ENCODE measurements at regions not wholly inside any gene's neighbourhood (a gene's known extent, or its start where the extent isn't known, plus 50 kb on each side); places are given as distances from the start of the nearest gene placed in this dataset.

DNA sequence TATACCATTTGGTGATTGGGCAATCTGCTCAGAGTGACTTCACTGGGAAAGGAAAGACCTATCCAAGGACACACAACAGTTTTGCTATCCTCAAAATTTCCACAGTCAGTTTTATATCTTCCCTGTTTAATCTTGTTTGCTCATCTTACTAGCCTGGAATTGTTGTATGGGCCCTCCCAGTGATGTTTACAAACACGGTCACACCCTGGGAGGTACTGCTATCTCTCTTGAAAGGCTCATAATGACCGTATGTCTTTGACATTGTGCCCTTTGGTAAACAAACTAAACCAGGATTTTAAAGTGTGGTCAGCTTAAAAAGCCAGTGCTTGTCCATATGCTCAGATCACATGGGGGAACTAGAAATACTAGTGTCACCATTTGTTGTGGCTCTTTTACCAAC is 277.0 kb downstream of the CDH2 start:
- Histone ChIP-seq H3K4me1 (no peaks in the 10 kb centered on the region), H3K9me3 (no peaks in the 10 kb centered on the region), H3K27me3 (no peaks in the 10 kb centered on the region), H3K27ac (no peak overlapping the region), H3K36me3 (no peaks in the 10 kb centered on the region), H3K4me3 (no peak overlapping the region)
- intact Hi-C loops (cut with DNase I): loop anchor here in 1 of 10 donors (10.0 kb wide), 1 partner anchor 65 kb away; no protein-coding TSS in a partner anchor
- TF ChIP-seq POLR2A (IDR thresholded peaks at IDR 0.05) (no peak), CTCF (IDR thresholded peaks at IDR 0.05) (no peak)
- WGBS, 4 donors: 29 to 63% (median 57%) methylated on average over 2 of the region's 2 CpGs
- ATAC-seq (no peak), DNase-seq (no peak)

DNA sequence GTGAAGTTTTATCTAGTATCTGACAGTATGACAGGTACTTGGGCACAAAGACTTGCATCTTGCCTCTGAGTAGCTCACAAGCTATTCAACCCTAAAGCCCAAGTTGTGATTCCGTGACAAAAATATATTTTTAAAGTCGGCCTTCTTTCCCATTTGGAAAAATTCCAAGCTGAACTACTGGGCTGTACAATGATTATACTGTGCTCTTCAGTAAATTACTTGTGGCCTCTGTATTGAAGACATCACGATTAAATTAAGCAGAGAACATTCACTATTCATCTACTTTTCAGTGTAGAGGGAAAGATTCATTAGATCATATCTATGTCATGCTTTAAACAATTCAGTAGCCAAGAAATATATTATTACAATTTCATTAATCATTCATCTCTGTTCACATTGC is 282.2 kb downstream of the CDH2 start:
- Histone ChIP-seq H3K9me3 (no peaks in the 10 kb centered on the region), H3K36me3 (no peaks in the 10 kb centered on the region), H3K4me3 (no peak overlapping the region), H3K4me1 (no peaks in the 10 kb centered on the region), H3K27me3 (no peaks in the 10 kb centered on the region), H3K27ac (no peak overlapping the region)
- DNase-seq (no peak), ATAC-seq (no peak)
- 50 to 61% (median 58%) methylated on average over 3 of the region's 3 CpGs for WGBS, 4 donors
- intact Hi-C loops (cut with DNase I): loop anchor here in 1 of 10 donors (10.0 kb wide), 1 partner anchor 60 kb away; no protein-coding TSS in a partner anchor
- TF ChIP-seq POLR2A (IDR thresholded peaks at IDR 0.05): no peak
- no peak for TF ChIP-seq CTCF (IDR thresholded peaks at IDR 0.05)

GRCh38 chr18:27887711-27888495 is 289.0 kb downstream of the CDH2 start:
- H3K27me3 ChIP-seq: no peaks in the 10 kb centered on the region
- no peaks in the 10 kb centered on the region for H3K4me1 ChIP-seq
- TF ChIP-seq CTCF (IDR thresholded peaks at IDR 0.05): no peak
- TF ChIP-seq POLR2A (IDR thresholded peaks at IDR 0.05): no peak
- H3K27ac ChIP-seq: no peak overlapping the region
- intact Hi-C loops (cut with DNase I): no loop called here
- DNase-seq (no peak), ATAC-seq (no peak)
- no peaks in the 10 kb centered on the region for H3K9me3 ChIP-seq
- no peaks in the 10 kb centered on the region for H3K36me3 ChIP-seq
- H3K4me3 ChIP-seq: no peak overlapping the region
- 48 to 76% (median 64%) methylated on average over 2 of the region's 2 CpGs for WGBS, 4 donors

DNA sequence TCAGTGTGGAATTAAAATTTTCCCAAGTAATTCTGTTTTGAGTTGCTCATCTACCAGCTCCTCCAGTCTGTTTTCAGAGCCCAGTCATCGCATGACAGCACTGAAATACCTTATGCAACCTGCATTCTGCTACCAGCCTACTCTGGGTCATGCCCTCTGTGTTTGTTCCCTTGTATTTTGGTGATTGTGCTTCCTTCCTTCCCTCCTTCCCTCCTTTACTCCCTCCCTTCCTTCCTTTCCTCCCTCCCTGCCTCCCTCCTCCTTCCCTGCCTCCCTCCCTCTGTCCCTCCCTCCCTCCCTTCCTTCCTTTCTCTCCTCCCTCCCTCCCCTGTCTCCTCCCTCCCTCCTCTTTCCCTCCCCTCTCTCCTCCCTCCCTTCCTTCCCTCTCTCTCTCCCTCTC is 289.6 kb downstream of the CDH2 start:
- WGBS, 4 donors: 81 to 92% (median 83%) methylated on average over 1 of the region's 1 CpG
- no peak overlapping the region for H3K4me3 ChIP-seq
- H3K27me3 ChIP-seq: no peaks in the 10 kb centered on the region
- no peak for TF ChIP-seq POLR2A (IDR thresholded peaks at IDR 0.05)
- TF ChIP-seq CTCF (IDR thresholded peaks at IDR 0.05): no peak
- no peaks in the 10 kb centered on the region for H3K9me3 ChIP-seq
- ATAC-seq: no peak
- no peaks in the 10 kb centered on the region for H3K4me1 ChIP-seq
- no peaks in the 10 kb centered on the region for H3K36me3 ChIP-seq
- no peak for DNase-seq
- intact Hi-C loops (cut with DNase I): no loop called here
- no peak overlapping the region for H3K27ac ChIP-seq
